NCI-H526 (cell line): ENCODE measurements at regions not wholly inside any gene's neighbourhood (a gene's known extent, or its start where the extent isn't known, plus 50 kb on each side); places are given as distances from the start of the nearest gene placed in this dataset.

Source experiments
- DNase-seq, 2 experiments: peaks; one replicate each; lab custom pipeline; 2025; lab: John Stamatoyannopoulos, UW

GRCh38 chr2:126579868-126580267 lies 76.1 kb upstream of the GYPC start:
- DNase-seq, result no peak

GRCh38 chr2:126586317-126586716 lies 69.6 kb upstream of the GYPC start:
- no peak for DNase-seq

- no peak for DNase-seq
Observed at GRCh38 chr2:126599062-126599461, 56.9 kb upstream of the GYPC start.

- DNase-seq, result no peak
Observed at GRCh38 chr2:126600742-126601141, 55.2 kb upstream of the GYPC start.

- no peak for DNase-seq
Observed at GRCh38 chr2:126602334-126602733, 53.6 kb upstream of the GYPC start.
